Activated CD8-positive, alpha-beta T cell treated with anti-CD3 and anti-CD28 coated beads for 36 hours (primary cell): ENCODE measurements at regions not wholly inside any gene's neighbourhood (a gene's known extent, or its start where the extent isn't known, plus 50 kb on each side); places are given as distances from the start of the nearest gene placed in this dataset.
"Not testable (repeated sequence)": the region's sequence is repeated elsewhere in the genome, so short reads cannot be mapped to it uniquely, and the experiment has no call there.

Source experiments
- ATAC-seq: fragments of 200-7000 bp; cut with Tn5 transposase; one replicate; pipeline ENCODE4 v1.10.0; 2021; ENCODE audit warnings: mild to moderate bottlenecking, moderate library complexity
- CTCF ChIA-PET: fragments of 350-600 bp; sonication (Branson Sonifier 250); formaldehyde crosslinking; loops from one replicate; lab custom pipeline; 2021; ENCODE audit warnings: antibody characterized with exemption; lab: Charles Lee
- POLR2A ChIA-PET: fragments of 350-600 bp; sonication (Branson Sonifier 250); formaldehyde crosslinking; loops from one replicate; lab custom pipeline; 2021; ENCODE audit warnings: antibody characterized with exemption; lab: Charles Lee
- DNase-seq: peaks from one replicate; pipeline ENCODE4 v3.0.0-alpha.2; 2020
- H3K27ac Mint-ChIP-seq: one replicate; pipeline ENCODE4 v1.8.0; 2021; ENCODE audit warnings: mild to moderate bottlenecking, mixed read lengths
- H3K27me3 Mint-ChIP-seq: one replicate; pipeline ENCODE4 v1.8.0; 2021; ENCODE audit warnings: mixed read lengths
- H3K36me3 Mint-ChIP-seq: one replicate; pipeline ENCODE4 v1.8.0; 2021; ENCODE audit warnings: low read depth, mixed read lengths
- H3K4me1 Mint-ChIP-seq: one replicate; pipeline ENCODE4 v1.8.0; 2021; ENCODE audit warnings: low read depth, mixed read lengths
- H3K4me3 Mint-ChIP-seq: one replicate; pipeline ENCODE4 v1.8.0; 2021; ENCODE audit warnings: mild to moderate bottlenecking, moderate library complexity, mixed read lengths
- H3K9me3 Mint-ChIP-seq: one replicate; pipeline ENCODE4 v1.8.0; 2021; ENCODE audit warnings: mixed read lengths
- CTCF ChIP-seq: fragments of 200-600 bp; IDR thresholded peaks from one replicate; pipeline ENCODE4 v1.8.0; 2022; ENCODE audit warnings: antibody characterized with exemption, mild to moderate bottlenecking
- intact Hi-C: fragments of 100-400 bp; cut with micrococcal nuclease; formaldehyde crosslinking; loops from one replicate; pipeline ENCODE4 v1.10.0; 2022

- Mint-ChIP-seq H3K36me3 (no peaks in the 10 kb centered on the region), H3K27ac (no peak overlapping the region), H3K9me3 (peaks cover 6% of the 10 kb centered on the region), H3K27me3 (no peaks in the 10 kb centered on the region), H3K4me3 (no peak overlapping the region), H3K4me1 (no peaks in the 10 kb centered on the region)
- CTCF ChIA-PET, result no interaction called here
- no peak for TF ChIP-seq CTCF
- ATAC-seq, result no peak
- POLR2A ChIA-PET, result no interaction called here
- intact Hi-C loops, result no loop called here
- DNase-seq, result no peak
These were observed 278.2 kb upstream of the ID4 start for GRCh38 chr6:19558934-19559333.

GRCh38 chr6:19562468-19562867 lies 274.7 kb upstream of the ID4 start:
- intact Hi-C loops, result no loop called here
- H3K27me3 Mint-ChIP-seq, result no peaks in the 10 kb centered on the region
- no peaks in the 10 kb centered on the region for H3K36me3 Mint-ChIP-seq
- ChIA-PET CTCF (no interaction called here), POLR2A (no interaction called here)
- peaks cover 9% of the 10 kb centered on the region for H3K9me3 Mint-ChIP-seq
- DNase-seq (no peak), ATAC-seq (no peak)
- no peak overlapping the region for H3K27ac Mint-ChIP-seq
- H3K4me3 Mint-ChIP-seq, result no peak overlapping the region
- TF ChIP-seq CTCF, result no peak
- H3K4me1 Mint-ChIP-seq, result no peaks in the 10 kb centered on the region

- Mint-ChIP-seq H3K27me3 (no peaks in the 10 kb centered on the region), H3K9me3 (peaks cover 2% of the 10 kb centered on the region), H3K4me1 (no peaks in the 10 kb centered on the region), H3K36me3 (no peaks in the 10 kb centered on the region), H3K4me3 (no peak overlapping the region), H3K27ac (no peak overlapping the region)
- ChIA-PET POLR2A (no interaction called here), CTCF (no interaction called here)
- intact Hi-C loops, result no loop called here
- DNase-seq (no peak), ATAC-seq (no peak)
- no peak for TF ChIP-seq CTCF
These were observed 267.6 kb upstream of the ID4 start for GRCh38 chr6:19569563-19569962.

- POLR2A ChIA-PET, result no interaction called here
- no peaks in the 10 kb centered on the region for H3K27me3 Mint-ChIP-seq
- no peaks in the 10 kb centered on the region for H3K9me3 Mint-ChIP-seq
- no peak overlapping the region for H3K4me3 Mint-ChIP-seq
- H3K4me1 Mint-ChIP-seq, result no peaks in the 10 kb centered on the region
- CTCF ChIA-PET, result no interaction called here
- no peaks in the 10 kb centered on the region for H3K36me3 Mint-ChIP-seq
- no peak for TF ChIP-seq CTCF
- intact Hi-C loops, result no loop called here
- no peak overlapping the region for H3K27ac Mint-ChIP-seq
- DNase-seq, result no peak
- ATAC-seq, result no peak
These were observed 266.0 kb upstream of the ID4 start for GRCh38 chr6:19571176-19571575.

- CTCF ChIA-PET, result no interaction called here
- ATAC-seq (no peak), DNase-seq (no peak)
- Mint-ChIP-seq H3K27me3 (no peaks in the 10 kb centered on the region), H3K27ac (no peak overlapping the region), H3K9me3 (peaks cover 2% of the 10 kb centered on the region), H3K4me3 (no peak overlapping the region), H3K4me1 (no peaks in the 10 kb centered on the region), H3K36me3 (no peaks in the 10 kb centered on the region)
- no peak for TF ChIP-seq CTCF
- POLR2A ChIA-PET, result no interaction called here
- intact Hi-C loops, result no loop called here
These were observed 258.7 kb upstream of the ID4 start for GRCh38 chr6:19578481-19578880.

- H3K4me3 Mint-ChIP-seq, H3K9me3 Mint-ChIP-seq, POLR2A ChIA-PET, DNase-seq, H3K27ac Mint-ChIP-seq, H3K36me3 Mint-ChIP-seq, intact Hi-C loops, ATAC-seq, H3K4me1 Mint-ChIP-seq, H3K27me3 Mint-ChIP-seq, CTCF ChIA-PET: not testable (repeated sequence)
These were observed 253.0 kb upstream of the ID4 start for GRCh38 chr6:19584207-19584606.
